ENCODE measurements at regions not wholly inside any gene's neighbourhood (a gene's known extent, or its start where the extent isn't known, plus 50 kb on each side); places are given as distances from the start of the nearest gene placed in this dataset.

DNA sequence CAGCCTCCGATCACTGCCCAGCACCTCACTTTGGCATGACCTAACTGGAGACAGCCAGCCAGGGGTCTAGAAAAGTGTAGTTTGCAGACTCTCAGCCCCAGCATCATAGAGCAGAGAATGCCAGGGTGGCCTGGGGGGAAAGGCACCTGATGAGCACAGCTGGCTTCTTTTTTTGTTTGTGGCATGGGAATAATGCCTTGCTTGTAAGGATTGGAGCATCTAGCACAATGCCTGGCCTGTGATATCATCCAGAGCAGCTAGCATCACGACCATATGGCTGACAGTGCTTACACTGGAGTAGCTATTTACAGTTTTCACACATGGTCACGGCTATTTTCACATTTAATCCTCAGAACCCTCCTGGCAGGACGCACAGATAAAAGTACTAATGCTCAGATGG, 594.8 kb upstream of the B3GAT1 start:
- no peak for TF ChIP-seq AR (CRISPR knock-in tag; IDR thresholded peaks at IDR 0.05)
- no peak for TF ChIP-seq ZNF416 (CRISPR knock-in tag; IDR thresholded peaks at IDR 0.05)
- no peak for TF ChIP-seq ZSCAN18 (CRISPR knock-in tag; IDR thresholded peaks at IDR 0.05)
- TF ChIP-seq, protein P1, sequence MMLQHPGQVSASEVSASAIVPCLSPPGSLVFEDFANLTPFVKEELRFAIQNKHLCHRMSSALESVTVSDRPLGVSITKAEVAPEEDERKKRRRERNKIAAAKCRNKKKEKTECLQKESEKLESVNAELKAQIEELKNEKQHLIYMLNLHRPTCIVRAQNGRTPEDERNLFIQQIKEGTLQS (CRISPR knock-in tag; conservative IDR thresholded peaks at IDR 0.05) = no peak
- TF ChIP-seq ZNF423 (CRISPR knock-in tag; IDR thresholded peaks at IDR 0.05) = no peak
- TF ChIP-seq PRRX2 (CRISPR knock-in tag; IDR thresholded peaks at IDR 0.05) = no peak
- Mint-ChIP-seq H3K9me3 (peaks cover 14% of the 10 kb centered on the region), H3K4me3 (no peak overlapping the region), H3K27me3 (ENCODE audit: low read depth) (no peaks in the 10 kb centered on the region; the same call in 1 of the 2 replicates), H3K36me3 (peaks cover 4% of the 10 kb centered on the region; the same call in 1 of the 2 replicates), H3K4me1 (peaks cover 11% of the 10 kb centered on the region), H3K27ac (no peak overlapping the region)
- ChIA-PET CTCF (no interaction called here), POLR2A (no interaction called here)
- DNase-seq (ENCODE audit: low spot score) (no peak), ATAC-seq (no peak)

- CTCF ChIA-PET = no interaction called here
- POLR2A ChIA-PET = no interaction called here
- no peak overlapping the region for H3K4me3 Mint-ChIP-seq
- peaks cover 18% of the 10 kb centered on the region for H3K9me3 Mint-ChIP-seq
- peaks cover 7% of the 10 kb centered on the region for H3K36me3 Mint-ChIP-seq
- H3K4me1 Mint-ChIP-seq = peaks cover 14% of the 10 kb centered on the region
- ATAC-seq (no peak), DNase-seq (ENCODE audit: low spot score) (no peak)
- TF ChIP-seq FOXJ3 (CRISPR knock-in tag; IDR thresholded peaks at IDR 0.05; ENCODE audit: borderline replicate concordance) (no peak), NR2C2 (CRISPR knock-in tag; IDR thresholded peaks at IDR 0.05) (no peak), USF1 (CRISPR knock-in tag; IDR thresholded peaks at IDR 0.05) (no peak), GTF2I (CRISPR knock-in tag; conservative IDR thresholded peaks at IDR 0.05) (no peak), SMAD4 (CRISPR knock-in tag; IDR thresholded peaks at IDR 0.05) (no peak), SOX15 (CRISPR knock-in tag; IDR thresholded peaks at IDR 0.05) (no peak)
- TF ChIP-seq, protein P2, sequence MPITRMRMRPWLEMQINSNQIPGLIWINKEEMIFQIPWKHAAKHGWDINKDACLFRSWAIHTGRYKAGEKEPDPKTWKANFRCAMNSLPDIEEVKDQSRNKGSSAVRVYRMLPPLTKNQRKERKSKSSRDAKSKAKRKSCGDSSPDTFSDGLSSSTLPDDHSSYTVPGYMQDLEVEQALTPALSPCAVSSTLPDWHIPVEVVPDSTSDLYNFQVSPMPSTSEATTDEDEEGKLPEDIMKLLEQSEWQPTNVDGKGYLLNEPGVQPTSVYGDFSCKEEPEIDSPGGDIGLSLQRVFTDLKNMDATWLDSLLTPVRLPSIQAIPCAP (CRISPR knock-in tag; IDR thresholded peaks at IDR 0.05) = no peak
- TF ChIP-seq, protein P3, sequence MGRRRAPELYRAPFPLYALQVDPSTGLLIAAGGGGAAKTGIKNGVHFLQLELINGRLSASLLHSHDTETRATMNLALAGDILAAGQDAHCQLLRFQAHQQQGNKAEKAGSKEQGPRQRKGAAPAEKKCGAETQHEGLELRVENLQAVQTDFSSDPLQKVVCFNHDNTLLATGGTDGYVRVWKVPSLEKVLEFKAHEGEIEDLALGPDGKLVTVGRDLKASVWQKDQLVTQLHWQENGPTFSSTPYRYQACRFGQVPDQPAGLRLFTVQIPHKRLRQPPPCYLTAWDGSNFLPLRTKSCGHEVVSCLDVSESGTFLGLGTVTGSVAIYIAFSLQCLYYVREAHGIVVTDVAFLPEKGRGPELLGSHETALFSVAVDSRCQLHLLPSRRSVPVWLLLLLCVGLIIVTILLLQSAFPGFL (CRISPR knock-in tag; IDR thresholded peaks at IDR 0.05; ENCODE audit: borderline replicate concordance) = no peak
- TF ChIP-seq, protein P4, sequence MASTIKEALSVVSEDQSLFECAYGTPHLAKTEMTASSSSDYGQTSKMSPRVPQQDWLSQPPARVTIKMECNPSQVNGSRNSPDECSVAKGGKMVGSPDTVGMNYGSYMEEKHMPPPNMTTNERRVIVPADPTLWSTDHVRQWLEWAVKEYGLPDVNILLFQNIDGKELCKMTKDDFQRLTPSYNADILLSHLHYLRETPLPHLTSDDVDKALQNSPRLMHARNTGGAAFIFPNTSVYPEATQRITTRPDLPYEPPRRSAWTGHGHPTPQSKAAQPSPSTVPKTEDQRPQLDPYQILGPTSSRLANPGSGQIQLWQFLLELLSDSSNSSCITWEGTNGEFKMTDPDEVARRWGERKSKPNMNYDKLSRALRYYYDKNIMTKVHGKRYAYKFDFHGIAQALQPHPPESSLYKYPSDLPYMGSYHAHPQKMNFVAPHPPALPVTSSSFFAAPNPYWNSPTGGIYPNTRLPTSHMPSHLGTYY (CRISPR knock-in tag; IDR thresholded peaks at IDR 0.05) = no peak
- H3K27ac Mint-ChIP-seq = no peak overlapping the region
- H3K27me3 Mint-ChIP-seq (ENCODE audit: low read depth) = no peaks in the 10 kb centered on the region; the same call in 1 of the 2 replicates
These were observed 592.5 kb upstream of the B3GAT1 start for GRCh38 chr11:135004495-135004894.

All from WTC11 (cell line).